NB4 (cell line): ENCODE measurements at regions not wholly inside any gene's neighbourhood (a gene's known extent, or its start where the extent isn't known, plus 50 kb on each side); places are given as distances from the start of the nearest gene placed in this dataset.

Source experiments
- DNase-seq: peaks from one replicate; pipeline ENCODE4 v3.0.0; 2010; ENCODE audit warnings: low read depth
- H3K4me3 ChIP-seq: one replicate; pipeline ENCODE4 v1.5.1; 2011; ENCODE audit warnings: mild to moderate bottlenecking, low read depth, low read length, moderate library complexity
- CTCF ChIP-seq: IDR thresholded peaks from one replicate; pipeline ENCODE4 v1.5.1; 2012; ENCODE audit warnings: low read depth, low read length
- MYC ChIP-seq: IDR thresholded peaks from 2 replicates; pipeline ENCODE4 v1.6.1; 2011; ENCODE audit warnings: low read depth, low read length
- POLR2A ChIP-seq: IDR thresholded peaks from 2 replicates; pipeline ENCODE4 v1.6.1; 2011; ENCODE audit warnings: mild to moderate bottlenecking; ENCODE audit not compliant: insufficient read length; ENCODE audit errors: extremely low read depth
- TF ChIP-seq, protein P1 (sequence below): IDR thresholded peaks from 2 replicates; pipeline ENCODE4 v1.6.1; 2011; ENCODE audit warnings: low read depth, low read length

DNA sequence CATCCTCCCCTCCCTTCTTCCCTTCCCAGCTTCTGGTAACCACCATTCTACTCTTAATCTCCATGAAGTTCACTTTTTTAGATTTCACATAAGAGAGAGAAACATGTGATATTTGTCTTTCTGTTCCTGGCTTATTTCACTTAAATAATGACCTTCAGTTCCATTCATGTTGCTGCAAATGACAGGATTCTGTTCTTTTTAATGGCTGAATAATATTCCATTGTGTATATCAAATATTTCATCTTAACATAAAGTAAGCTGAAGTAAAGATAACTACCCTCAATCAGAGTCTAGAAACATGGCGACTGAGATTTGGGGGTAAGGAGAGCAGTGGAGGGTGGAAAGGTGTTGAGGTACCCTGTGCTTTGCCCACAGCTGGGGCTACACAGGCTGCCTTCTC, 68.9 kb downstream of the RHOU start:
- DNase-seq: no peak
- TF ChIP-seq, protein P1, sequence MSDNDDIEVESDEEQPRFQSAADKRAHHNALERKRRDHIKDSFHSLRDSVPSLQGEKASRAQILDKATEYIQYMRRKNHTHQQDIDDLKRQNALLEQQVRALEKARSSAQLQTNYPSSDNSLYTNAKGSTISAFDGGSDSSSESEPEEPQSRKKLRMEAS: no peak
- TF ChIP-seq POLR2A: no peak
- no peak for TF ChIP-seq MYC
- TF ChIP-seq CTCF: no peak
- no peak overlapping the region for H3K4me3 ChIP-seq

DNA sequence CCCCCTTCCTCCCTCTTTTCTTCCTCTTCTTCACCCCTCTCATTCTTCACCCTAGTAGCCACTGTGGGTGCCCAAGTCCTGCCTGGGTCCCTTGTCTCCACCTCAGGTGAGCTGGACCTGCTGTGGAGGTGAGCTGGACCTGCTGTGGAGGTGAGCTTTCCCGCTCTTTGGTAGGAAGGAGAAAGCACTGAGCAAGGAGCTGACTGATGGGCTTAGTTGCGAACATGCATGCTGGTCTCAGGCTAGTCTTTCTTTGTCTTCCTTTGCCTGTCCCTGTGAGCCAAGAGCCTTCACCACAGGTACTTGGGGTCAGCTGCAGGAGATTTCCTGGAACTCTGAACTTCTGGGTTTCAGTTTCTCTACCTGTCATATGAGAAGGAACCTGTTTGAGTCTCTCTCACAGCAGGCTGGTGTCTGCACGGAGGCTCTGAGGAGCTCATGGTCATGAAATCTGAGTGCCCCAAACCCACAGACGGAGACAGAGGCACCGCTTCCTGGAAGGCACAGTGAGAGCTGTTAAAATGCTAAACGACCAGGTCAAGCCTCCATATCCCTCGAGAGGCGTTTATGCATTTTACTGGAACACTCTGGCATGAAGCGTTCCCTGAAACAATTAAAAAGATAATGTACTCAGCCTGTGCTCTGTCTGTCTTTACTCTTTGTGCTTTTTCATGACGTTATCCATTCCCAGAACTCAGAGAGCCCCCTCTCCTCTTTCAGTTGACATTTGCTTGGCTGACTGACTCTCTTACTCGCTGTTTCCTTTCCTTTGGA, 69.5 kb downstream of the RHOU start:
- DNase-seq: no peak
- TF ChIP-seq MYC: no peak
- no peak for TF ChIP-seq CTCF
- TF ChIP-seq POLR2A: no peak
- TF ChIP-seq, protein P1: no peak
- H3K4me3 ChIP-seq: no peak overlapping the region

DNA sequence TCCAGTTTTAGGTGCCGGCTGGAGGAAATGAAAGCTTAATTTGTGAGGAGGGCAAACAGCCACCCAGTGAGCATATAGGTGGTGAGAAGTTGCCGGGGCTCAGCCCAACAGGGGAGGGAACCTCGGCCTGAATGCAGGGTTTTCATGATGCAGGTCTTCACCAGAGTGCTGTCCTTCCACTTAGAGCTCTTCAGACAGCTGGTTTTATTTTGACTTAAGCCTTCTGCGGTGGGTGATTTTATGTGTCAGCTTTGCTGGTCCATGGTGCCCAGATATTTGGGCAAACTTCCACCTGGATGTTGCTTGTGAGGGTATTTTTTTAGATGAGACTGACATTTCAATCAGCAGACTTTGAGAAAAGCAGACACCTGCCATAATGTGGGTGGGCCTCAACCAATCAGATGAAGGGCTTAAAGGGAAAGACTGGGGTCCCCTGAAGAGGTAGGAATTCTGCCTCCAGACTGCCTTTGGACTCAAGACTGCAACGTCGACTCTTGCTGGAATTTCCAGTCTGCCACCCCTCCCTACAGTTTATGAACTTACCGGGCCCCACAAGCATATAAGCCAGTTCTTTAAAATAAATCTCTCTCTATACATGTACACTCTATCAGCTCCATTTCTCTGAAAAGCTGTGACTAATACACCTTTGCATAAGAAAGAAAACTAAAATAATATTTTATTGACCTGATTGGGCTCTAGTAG, 72.8 kb downstream of the RHOU start:
- DNase-seq: no peak
- TF ChIP-seq, protein P1: no peak
- TF ChIP-seq CTCF: no peak
- TF ChIP-seq MYC: no peak
- TF ChIP-seq POLR2A: no peak
- no peak overlapping the region for H3K4me3 ChIP-seq

DNA sequence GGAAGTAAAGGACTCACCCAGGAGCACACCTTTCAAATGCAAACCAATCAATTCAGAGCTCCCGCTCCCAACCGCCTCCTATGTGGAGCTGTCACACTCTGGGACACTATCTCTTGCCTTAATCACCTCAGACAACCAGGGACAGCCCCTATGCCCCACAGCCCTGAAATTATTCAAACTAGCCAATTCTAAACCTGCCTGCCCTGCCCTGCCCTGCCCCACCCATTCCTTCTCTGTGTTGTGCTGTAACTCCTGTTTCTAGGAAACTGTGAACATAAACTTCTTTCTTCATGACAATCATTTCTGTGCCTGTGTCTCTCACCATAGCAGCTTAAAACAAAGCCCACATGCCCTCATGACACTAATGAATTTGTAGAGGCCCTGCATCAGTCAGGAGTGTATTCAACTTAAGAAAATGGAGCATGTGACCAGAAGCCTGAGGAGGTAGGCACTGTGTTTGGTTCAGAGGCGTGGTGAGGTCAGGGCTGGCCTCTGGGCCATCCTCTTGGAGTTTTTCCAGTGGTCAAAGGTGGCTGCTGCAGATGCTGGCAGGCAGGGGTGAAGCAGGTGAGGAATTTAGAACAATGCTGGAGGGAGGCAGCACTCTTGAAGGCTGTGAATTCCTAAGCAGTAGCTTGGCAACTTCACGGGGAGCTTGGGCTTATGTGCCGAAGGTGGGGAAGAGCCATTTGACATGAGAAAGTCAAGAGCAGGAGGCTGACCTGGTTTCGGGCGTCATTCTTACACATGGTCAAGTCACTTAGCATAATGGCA, 74.5 kb downstream of the RHOU start:
- TF ChIP-seq POLR2A (no peak), MYC (no peak), CTCF (no peak)
- TF ChIP-seq, protein P1: no peak
- H3K4me3 ChIP-seq: no peak overlapping the region
- no peak for DNase-seq

DNA sequence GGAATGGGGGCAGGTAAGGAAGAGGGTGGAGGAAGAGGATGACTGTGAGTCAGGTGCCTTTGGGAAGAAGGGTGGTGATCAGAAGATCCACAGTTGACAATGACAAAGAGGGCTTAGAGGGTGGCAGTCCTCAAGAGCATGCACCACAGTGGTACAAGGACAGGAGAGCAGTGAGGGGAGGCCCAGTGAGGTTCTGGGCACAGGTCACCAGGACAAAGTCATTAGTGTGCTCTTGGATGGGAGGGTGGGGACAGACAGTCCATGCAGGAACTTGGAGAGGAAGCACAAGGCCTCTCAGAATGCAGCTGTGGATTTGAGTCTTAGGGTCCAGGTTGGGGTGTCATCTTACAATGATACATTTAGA, 75.1 kb downstream of the RHOU start:
- TF ChIP-seq, protein P1: no peak
- TF ChIP-seq CTCF (no peak), MYC (no peak), POLR2A (no peak)
- H3K4me3 ChIP-seq: no peak overlapping the region
- no peak for DNase-seq
